GM12872 (cell line): ENCODE measurements at regions not wholly inside any gene's neighbourhood (a gene's known extent, or its start where the extent isn't known, plus 50 kb on each side); places are given as distances from the start of the nearest gene placed in this dataset.

ENCODE experiments used
- TF ChIP-seq, protein P1 (sequence below): IDR thresholded peaks from 3 replicates; pipeline ENCODE4 v1.5.1; 2011; ENCODE audit warnings: low read depth, mild to moderate bottlenecking, low read length, moderate library complexity; ENCODE audit not compliant: insufficient read depth

DNA sequence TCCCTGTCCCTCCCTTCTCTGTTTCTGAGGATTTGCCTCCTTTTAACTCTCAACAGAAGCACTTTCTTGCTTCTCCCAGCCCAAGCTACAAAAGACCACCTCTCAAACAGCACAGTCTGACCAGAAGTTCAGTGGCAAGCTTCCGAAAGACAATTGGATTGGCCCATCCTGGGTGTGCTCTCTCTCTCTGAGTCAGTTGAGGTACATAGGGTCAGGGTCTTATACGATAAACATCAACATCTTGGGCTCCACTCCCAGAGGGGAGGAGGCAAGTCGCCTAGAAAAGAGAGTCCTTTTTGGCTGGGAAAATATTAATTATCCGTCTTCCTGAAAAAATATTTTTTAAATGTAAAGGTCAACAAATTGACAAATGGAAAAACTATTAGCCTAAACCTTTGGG is 155.8 kb downstream of the TMCO5A start:
- TF ChIP-seq, protein P1, sequence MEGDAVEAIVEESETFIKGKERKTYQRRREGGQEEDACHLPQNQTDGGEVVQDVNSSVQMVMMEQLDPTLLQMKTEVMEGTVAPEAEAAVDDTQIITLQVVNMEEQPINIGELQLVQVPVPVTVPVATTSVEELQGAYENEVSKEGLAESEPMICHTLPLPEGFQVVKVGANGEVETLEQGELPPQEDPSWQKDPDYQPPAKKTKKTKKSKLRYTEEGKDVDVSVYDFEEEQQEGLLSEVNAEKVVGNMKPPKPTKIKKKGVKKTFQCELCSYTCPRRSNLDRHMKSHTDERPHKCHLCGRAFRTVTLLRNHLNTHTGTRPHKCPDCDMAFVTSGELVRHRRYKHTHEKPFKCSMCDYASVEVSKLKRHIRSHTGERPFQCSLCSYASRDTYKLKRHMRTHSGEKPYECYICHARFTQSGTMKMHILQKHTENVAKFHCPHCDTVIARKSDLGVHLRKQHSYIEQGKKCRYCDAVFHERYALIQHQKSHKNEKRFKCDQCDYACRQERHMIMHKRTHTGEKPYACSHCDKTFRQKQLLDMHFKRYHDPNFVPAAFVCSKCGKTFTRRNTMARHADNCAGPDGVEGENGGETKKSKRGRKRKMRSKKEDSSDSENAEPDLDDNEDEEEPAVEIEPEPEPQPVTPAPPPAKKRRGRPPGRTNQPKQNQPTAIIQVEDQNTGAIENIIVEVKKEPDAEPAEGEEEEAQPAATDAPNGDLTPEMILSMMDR, result no peak

DNA sequence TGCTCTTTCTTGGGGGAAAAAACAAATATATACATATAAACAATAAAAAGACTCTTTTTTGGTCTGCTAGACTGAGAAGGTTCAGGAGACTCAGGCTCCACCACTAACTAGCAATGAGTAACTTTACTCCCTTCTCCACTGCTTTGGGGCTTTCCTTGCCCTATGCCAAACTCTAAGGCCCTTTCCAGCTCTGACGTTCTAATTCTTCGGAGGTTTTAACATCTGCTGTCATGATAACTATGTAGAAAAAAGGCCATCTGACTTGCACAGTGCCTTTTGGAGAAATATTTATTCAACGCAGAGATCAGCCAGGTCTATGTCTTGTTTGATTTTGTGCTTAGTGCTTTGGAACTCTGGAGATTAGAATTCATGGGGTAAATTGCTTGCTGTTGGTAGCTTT is 156.2 kb downstream of the TMCO5A start:
- TF ChIP-seq, protein P1, result no peak

DNA sequence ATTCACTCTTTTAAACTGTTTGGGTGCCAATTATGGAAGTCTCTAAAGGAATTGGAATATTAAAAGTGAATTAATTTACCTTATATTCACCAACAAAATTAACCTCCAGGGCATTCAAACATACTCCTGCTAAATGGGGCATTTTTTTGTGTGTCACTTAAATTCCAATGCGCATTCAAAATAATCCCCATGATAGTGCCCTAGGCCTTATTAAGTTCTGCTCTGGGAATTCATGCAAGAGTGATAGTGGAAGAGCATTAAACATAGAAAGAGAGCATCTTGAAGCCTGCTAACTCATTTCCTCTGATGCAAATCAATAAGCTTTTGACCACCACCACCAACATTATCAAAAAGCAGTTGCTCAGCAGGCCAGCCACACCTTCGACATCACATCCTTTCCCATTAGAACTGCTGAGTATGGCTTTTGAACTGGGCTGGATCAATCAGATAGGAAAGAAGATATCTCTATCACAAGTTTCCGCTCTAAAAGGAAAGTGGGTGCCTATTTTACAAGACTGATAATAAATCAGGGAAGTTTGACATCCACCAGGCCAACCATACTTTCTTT is 156.7 kb downstream of the TMCO5A start:
- TF ChIP-seq, protein P1, result no peak

DNA sequence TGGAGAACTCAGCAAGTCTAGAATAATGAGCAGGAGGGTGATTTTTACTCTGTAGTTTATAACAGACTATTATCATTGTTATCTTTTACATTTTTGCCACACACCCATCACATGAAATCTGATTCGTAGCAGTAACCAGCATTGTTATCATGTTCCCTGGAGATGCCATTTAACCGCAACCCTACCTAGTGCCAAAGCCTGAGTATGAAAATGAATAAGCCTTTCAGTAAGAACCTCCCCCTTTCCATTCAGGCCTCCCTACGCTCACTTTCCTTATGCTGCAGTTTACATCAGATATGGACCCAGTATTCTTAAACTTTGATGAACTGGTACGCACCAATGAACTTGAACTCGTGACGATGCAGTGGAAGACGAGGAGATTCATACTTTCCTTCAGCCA is 158.7 kb upstream of the SPRED1 start:
- TF ChIP-seq, protein P1, result no peak

DNA sequence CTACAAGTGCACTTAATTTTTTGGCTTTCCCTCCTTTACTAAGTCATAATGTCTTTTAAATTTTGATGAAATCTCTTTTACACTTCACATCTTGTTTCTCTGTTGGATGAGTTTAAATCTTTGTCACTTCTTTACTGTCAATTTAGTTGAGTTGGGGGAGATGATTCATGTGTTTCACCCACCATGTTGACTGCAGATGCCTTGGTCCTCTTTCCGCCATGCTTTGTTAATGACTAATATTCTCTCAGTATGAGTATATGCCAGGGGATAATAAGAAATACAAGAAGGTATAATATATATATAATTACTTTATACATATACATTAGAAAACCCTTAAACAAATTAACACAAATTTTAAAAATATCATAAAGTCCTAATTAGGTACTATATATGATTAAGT is 149.7 kb upstream of the SPRED1 start:
- TF ChIP-seq, protein P1, result no peak

DNA sequence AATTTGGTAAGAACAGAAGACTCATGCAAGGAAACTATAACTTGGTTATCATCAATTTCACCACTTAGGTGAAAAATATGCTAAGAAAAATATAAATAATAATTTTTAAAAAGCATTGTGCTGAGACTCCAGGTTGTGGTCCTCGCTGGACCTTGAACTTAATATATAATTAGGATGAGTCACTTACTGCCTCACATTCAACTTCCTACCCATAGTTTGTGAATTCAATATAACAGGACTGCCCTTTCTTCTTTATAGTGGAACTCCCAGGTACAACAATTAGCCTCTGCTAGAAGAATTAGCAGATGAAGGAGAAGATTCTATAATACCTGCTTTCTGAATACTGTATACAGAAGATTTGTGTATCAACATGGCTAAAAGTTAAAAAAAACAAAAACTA is 149.1 kb upstream of the SPRED1 start:
- TF ChIP-seq, protein P1, result no peak

DNA sequence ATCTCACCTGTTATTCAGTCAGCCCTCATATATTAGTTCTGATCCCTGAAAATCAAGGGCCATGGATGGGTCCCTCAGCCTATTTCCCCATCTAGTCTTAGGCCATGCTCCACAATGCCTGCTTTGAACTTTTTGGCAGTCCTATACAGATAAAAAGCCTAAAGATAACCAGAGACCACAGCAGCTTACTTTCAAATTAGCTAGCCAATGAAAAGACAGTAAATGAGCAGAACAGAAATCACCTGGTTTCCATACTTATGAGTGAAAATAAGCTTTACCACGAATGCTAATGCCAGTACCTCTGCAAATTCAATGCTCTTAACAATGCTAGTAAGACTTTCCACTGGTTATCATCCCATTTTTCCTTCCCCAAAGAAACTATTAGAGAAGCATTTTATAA is 141.6 kb upstream of the SPRED1 start:
- TF ChIP-seq, protein P1, result no peak
